ENCODE measurements at regions not wholly inside any gene's neighbourhood (a gene's known extent, or its start where the extent isn't known, plus 50 kb on each side); places are given as distances from the start of the nearest gene placed in this dataset.

- H4K20me1 ChIP-seq (ENCODE audit: insufficient read depth): no peaks in the 10 kb centered on the region
- TF ChIP-seq CTCF (conservative IDR thresholded peaks at IDR 0.05; ENCODE audit: low read depth, low read length): no peak
- no peak overlapping the region for H3K4me3 ChIP-seq (IDR thresholded peaks at IDR 0.05; ENCODE audit: insufficient read depth, low read depth, low read length)
- H3K4me2 ChIP-seq: no peak overlapping the region
- no peak overlapping the region for H3K9ac ChIP-seq
- no peaks in the 10 kb centered on the region for H3K27me3 ChIP-seq (ENCODE audit: insufficient read depth, low read depth)
- H3K27ac ChIP-seq: no peak overlapping the region
- no peaks in the 10 kb centered on the region for H3K4me1 ChIP-seq (ENCODE audit: low read depth, poor library complexity, severe bottlenecking)
- no peak overlapping the region for H2AFZ ChIP-seq (ENCODE audit: low read depth)
- no peaks in the 10 kb centered on the region for H3K36me3 ChIP-seq (ENCODE audit: insufficient read depth)
- H3K79me2 ChIP-seq (ENCODE audit: insufficient read depth, low read depth): no peaks in the 10 kb centered on the region
Observed at GRCh38 chr3:56858331-56858730, 56.6 kb upstream of the ARHGEF3 start.

- no peak overlapping the region for H2AFZ ChIP-seq (ENCODE audit: low read depth)
- no peaks in the 10 kb centered on the region for H3K36me3 ChIP-seq (ENCODE audit: insufficient read depth)
- no peak for TF ChIP-seq CTCF (conservative IDR thresholded peaks at IDR 0.05; ENCODE audit: low read depth, low read length)
- no peaks in the 10 kb centered on the region for H3K4me1 ChIP-seq (ENCODE audit: low read depth, poor library complexity, severe bottlenecking)
- H3K4me2 ChIP-seq: no peak overlapping the region
- H3K9ac ChIP-seq: no peak overlapping the region
- H4K20me1 ChIP-seq (ENCODE audit: insufficient read depth): no peaks in the 10 kb centered on the region
- H3K79me2 ChIP-seq (ENCODE audit: insufficient read depth, low read depth): no peaks in the 10 kb centered on the region
- H3K27me3 ChIP-seq (ENCODE audit: insufficient read depth, low read depth): no peaks in the 10 kb centered on the region
- H3K4me3 ChIP-seq (IDR thresholded peaks at IDR 0.05; ENCODE audit: insufficient read depth, low read depth, low read length): no peak overlapping the region
- no peak overlapping the region for H3K27ac ChIP-seq
Observed at GRCh38 chr3:56857178-56857577, 55.4 kb upstream of the ARHGEF3 start.

GRCh38 chr3:56856752-56857151 is 55.0 kb upstream of the ARHGEF3 start:
- no peak overlapping the region for H3K9ac ChIP-seq
- no peaks in the 10 kb centered on the region for H3K4me1 ChIP-seq (ENCODE audit: low read depth, poor library complexity, severe bottlenecking)
- TF ChIP-seq CTCF (conservative IDR thresholded peaks at IDR 0.05; ENCODE audit: low read depth, low read length): no peak
- H3K27ac ChIP-seq: no peak overlapping the region
- H3K79me2 ChIP-seq (ENCODE audit: insufficient read depth, low read depth): no peaks in the 10 kb centered on the region
- no peak overlapping the region for H3K4me3 ChIP-seq (IDR thresholded peaks at IDR 0.05; ENCODE audit: insufficient read depth, low read depth, low read length)
- H3K27me3 ChIP-seq (ENCODE audit: insufficient read depth, low read depth): no peaks in the 10 kb centered on the region
- no peak overlapping the region for H3K4me2 ChIP-seq
- H2AFZ ChIP-seq (ENCODE audit: low read depth): no peak overlapping the region
- H4K20me1 ChIP-seq (ENCODE audit: insufficient read depth): no peaks in the 10 kb centered on the region
- no peaks in the 10 kb centered on the region for H3K36me3 ChIP-seq (ENCODE audit: insufficient read depth)

- no peak overlapping the region for H3K4me2 ChIP-seq
- H3K4me3 ChIP-seq (IDR thresholded peaks at IDR 0.05; ENCODE audit: insufficient read depth, low read depth, low read length): no peak overlapping the region
- no peaks in the 10 kb centered on the region for H3K4me1 ChIP-seq (ENCODE audit: low read depth, poor library complexity, severe bottlenecking)
- no peak overlapping the region for H3K27ac ChIP-seq
- H2AFZ ChIP-seq (ENCODE audit: low read depth): no peak overlapping the region
- H3K79me2 ChIP-seq (ENCODE audit: insufficient read depth, low read depth): no peaks in the 10 kb centered on the region
- H4K20me1 ChIP-seq (ENCODE audit: insufficient read depth): no peaks in the 10 kb centered on the region
- H3K36me3 ChIP-seq (ENCODE audit: insufficient read depth): no peaks in the 10 kb centered on the region
- no peaks in the 10 kb centered on the region for H3K27me3 ChIP-seq (ENCODE audit: insufficient read depth, low read depth)
- TF ChIP-seq CTCF (conservative IDR thresholded peaks at IDR 0.05; ENCODE audit: low read depth, low read length): peak; percentile 64
- no peak overlapping the region for H3K9ac ChIP-seq
Observed at GRCh38 chr3:56855856-56856512, 54.2 kb upstream of the ARHGEF3 start.

Measured in KMS-11 (cell line).